NCI-H1694 treated with DMSO at 0.1 percent for 48 hours (cell line): ENCODE measurements at regions not wholly inside any gene's neighbourhood (a gene's known extent, or its start where the extent isn't known, plus 50 kb on each side); places are given as distances from the start of the nearest gene placed in this dataset.
"Not testable (repeated sequence)": the region's sequence is repeated elsewhere in the genome, so short reads cannot be mapped to it uniquely, and the experiment has no call there.

ENCODE experiments used
- DNase-seq: peaks from one replicate; lab custom pipeline; 2025; lab: John Stamatoyannopoulos, UW

GRCh38 chr6:6978731-6979130 lies 129.0 kb upstream of the RREB1 start:
- DNase-seq, result no peak

- DNase-seq, result no peak
These were observed 126.7 kb upstream of the RREB1 start for GRCh38 chr6:6980999-6981597.

GRCh38 chr6:6981681-6982322 lies 126.0 kb upstream of the RREB1 start:
- DNase-seq, result no peak

- no peak for DNase-seq
These were observed 125.1 kb upstream of the RREB1 start for GRCh38 chr6:6982663-6983062.

- no peak for DNase-seq
These were observed 123.0 kb upstream of the RREB1 start for GRCh38 chr6:6984585-6985366.

- DNase-seq, result no peak
These were observed 121.4 kb upstream of the RREB1 start for GRCh38 chr6:6986344-6986743.

GRCh38 chr6:6987749-6988148 lies 120.0 kb upstream of the RREB1 start:
- DNase-seq, result no peak

- DNase-seq, result not testable (repeated sequence)
These were observed 117.7 kb upstream of the RREB1 start for GRCh38 chr6:6990059-6990458.

- no peak for DNase-seq
These were observed 114.1 kb upstream of the RREB1 start for GRCh38 chr6:6993503-6994237.

GRCh38 chr6:6994796-6995195 lies 113.0 kb upstream of the RREB1 start:
- no peak for DNase-seq

- DNase-seq, result no peak
These were observed 112.4 kb upstream of the RREB1 start for GRCh38 chr6:6995328-6995727.

- no peak for DNase-seq
These were observed 111.6 kb upstream of the RREB1 start for GRCh38 chr6:6996124-6996523.

- no peak for DNase-seq
These were observed 110.2 kb upstream of the RREB1 start for GRCh38 chr6:6997263-6998193.

GRCh38 chr6:6998194-6998569 lies 109.6 kb upstream of the RREB1 start:
- DNase-seq, result no peak

- no peak for DNase-seq
These were observed 106.7 kb upstream of the RREB1 start for GRCh38 chr6:7000825-7001777.

- DNase-seq, result no peak
These were observed 104.7 kb upstream of the RREB1 start for GRCh38 chr6:7003041-7003440.

GRCh38 chr6:7004581-7005297 lies 103.0 kb upstream of the RREB1 start:
- no peak for DNase-seq

- DNase-seq, result no peak
These were observed 101.1 kb upstream of the RREB1 start for GRCh38 chr6:7006515-7007191.

GRCh38 chr6:7008451-7008988 lies 99.2 kb upstream of the RREB1 start:
- DNase-seq, result no peak
